ENCODE measurements at regions not wholly inside any gene's neighbourhood (a gene's known extent, or its start where the extent isn't known, plus 50 kb on each side); places are given as distances from the start of the nearest gene placed in this dataset.

- ATAC-seq = no peak
Observed at GRCh38 chr17:33580215-33580614, 287.1 kb upstream of the ASIC2 start.

GRCh38 chr17:33582661-33583060, 289.6 kb upstream of the ASIC2 start:
- TF ChIP-seq, protein P1, sequence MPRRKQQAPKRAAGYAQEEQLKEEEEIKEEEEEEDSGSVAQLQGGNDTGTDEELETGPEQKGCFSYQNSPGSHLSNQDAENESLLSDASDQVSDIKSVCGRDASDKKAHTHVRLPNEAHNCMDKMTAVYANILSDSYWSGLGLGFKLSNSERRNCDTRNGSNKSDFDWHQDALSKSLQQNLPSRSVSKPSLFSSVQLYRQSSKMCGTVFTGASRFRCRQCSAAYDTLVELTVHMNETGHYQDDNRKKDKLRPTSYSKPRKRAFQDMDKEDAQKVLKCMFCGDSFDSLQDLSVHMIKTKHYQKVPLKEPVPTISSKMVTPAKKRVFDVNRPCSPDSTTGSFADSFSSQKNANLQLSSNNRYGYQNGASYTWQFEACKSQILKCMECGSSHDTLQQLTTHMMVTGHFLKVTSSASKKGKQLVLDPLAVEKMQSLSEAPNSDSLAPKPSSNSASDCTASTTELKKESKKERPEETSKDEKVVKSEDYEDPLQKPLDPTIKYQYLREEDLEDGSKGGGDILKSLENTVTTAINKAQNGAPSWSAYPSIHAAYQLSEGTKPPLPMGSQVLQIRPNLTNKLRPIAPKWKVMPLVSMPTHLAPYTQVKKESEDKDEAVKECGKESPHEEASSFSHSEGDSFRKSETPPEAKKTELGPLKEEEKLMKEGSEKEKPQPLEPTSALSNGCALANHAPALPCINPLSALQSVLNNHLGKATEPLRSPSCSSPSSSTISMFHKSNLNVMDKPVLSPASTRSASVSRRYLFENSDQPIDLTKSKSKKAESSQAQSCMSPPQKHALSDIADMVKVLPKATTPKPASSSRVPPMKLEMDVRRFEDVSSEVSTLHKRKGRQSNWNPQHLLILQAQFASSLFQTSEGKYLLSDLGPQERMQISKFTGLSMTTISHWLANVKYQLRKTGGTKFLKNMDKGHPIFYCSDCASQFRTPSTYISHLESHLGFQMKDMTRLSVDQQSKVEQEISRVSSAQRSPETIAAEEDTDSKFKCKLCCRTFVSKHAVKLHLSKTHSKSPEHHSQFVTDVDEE (CRISPR knock-in tag; IDR thresholded peaks at IDR 0.05) = no peak
- TF ChIP-seq RARB (CRISPR knock-in tag; IDR thresholded peaks at IDR 0.05) (no peak), ZNF8 (CRISPR knock-in tag; IDR thresholded peaks at IDR 0.05) (no peak), ISL1 (CRISPR knock-in tag; IDR thresholded peaks at IDR 0.05) (no peak), CSDC2 (CRISPR knock-in tag; IDR thresholded peaks at IDR 0.05) (no peak), GLIS3 (CRISPR knock-in tag; IDR thresholded peaks at IDR 0.05) (no peak), ZFP3 (CRISPR knock-in tag; IDR thresholded peaks at IDR 0.05) (no peak), ESRRG (CRISPR knock-in tag; IDR thresholded peaks at IDR 0.05) (no peak)
- ATAC-seq = no peak

More at GRCh38 chr17:33580215-33580614, 287.1 kb upstream of the ASIC2 start:
- TF ChIP-seq ZNF8 (CRISPR knock-in tag; IDR thresholded peaks at IDR 0.05) = no peak
- no peak for TF ChIP-seq ESRRG (CRISPR knock-in tag; IDR thresholded peaks at IDR 0.05)
- no peak for TF ChIP-seq TCF4 (CRISPR knock-in tag; IDR thresholded peaks at IDR 0.05; ENCODE audit: borderline replicate concordance)
- TF ChIP-seq ZC3H10 (CRISPR knock-in tag; IDR thresholded peaks at IDR 0.05) = no peak
- TF ChIP-seq, protein P2, sequence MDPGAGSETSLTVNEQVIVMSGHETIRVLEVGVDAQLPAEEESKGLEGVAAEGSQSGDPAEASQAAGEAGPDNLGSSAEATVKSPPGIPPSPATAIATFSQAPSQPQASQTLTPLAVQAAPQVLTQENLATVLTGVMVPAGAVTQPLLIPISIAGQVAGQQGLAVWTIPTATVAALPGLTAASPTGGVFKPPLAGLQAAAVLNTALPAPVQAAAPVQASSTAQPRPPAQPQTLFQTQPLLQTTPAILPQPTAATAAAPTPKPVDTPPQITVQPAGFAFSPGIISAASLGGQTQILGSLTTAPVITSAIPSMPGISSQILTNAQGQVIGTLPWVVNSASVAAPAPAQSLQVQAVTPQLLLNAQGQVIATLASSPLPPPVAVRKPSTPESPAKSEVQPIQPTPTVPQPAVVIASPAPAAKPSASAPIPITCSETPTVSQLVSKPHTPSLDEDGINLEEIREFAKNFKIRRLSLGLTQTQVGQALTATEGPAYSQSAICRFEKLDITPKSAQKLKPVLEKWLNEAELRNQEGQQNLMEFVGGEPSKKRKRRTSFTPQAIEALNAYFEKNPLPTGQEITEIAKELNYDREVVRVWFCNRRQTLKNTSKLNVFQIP (CRISPR knock-in tag; IDR thresholded peaks at IDR 0.05; ENCODE audit: borderline replicate concordance, low read depth) = no peak
- TF ChIP-seq TOX (CRISPR knock-in tag; IDR thresholded peaks at IDR 0.05; ENCODE audit: borderline replicate concordance) = no peak
- no peak for TF ChIP-seq BACH2 (CRISPR knock-in tag; IDR thresholded peaks at IDR 0.05; ENCODE audit: borderline replicate concordance)
- no peak for TF ChIP-seq OSR1 (CRISPR knock-in tag; IDR thresholded peaks at IDR 0.05)
- no peak for TF ChIP-seq GLIS3 (CRISPR knock-in tag; IDR thresholded peaks at IDR 0.05)
- TF ChIP-seq RARB (CRISPR knock-in tag; IDR thresholded peaks at IDR 0.05) = no peak
- no peak for TF ChIP-seq PPARA (CRISPR knock-in tag; IDR thresholded peaks at IDR 0.05; ENCODE audit: borderline replicate concordance)
- TF ChIP-seq, protein P3, sequence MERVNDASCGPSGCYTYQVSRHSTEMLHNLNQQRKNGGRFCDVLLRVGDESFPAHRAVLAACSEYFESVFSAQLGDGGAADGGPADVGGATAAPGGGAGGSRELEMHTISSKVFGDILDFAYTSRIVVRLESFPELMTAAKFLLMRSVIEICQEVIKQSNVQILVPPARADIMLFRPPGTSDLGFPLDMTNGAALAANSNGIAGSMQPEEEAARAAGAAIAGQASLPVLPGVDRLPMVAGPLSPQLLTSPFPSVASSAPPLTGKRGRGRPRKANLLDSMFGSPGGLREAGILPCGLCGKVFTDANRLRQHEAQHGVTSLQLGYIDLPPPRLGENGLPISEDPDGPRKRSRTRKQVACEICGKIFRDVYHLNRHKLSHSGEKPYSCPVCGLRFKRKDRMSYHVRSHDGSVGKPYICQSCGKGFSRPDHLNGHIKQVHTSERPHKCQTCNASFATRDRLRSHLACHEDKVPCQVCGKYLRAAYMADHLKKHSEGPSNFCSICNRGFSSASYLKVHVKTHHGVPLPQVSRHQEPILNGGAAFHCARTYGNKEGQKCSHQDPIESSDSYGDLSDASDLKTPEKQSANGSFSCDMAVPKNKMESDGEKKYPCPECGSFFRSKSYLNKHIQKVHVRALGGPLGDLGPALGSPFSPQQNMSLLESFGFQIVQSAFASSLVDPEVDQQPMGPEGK (CRISPR knock-in tag; IDR thresholded peaks at IDR 0.05; ENCODE audit: borderline replicate concordance) = no peak
- TF ChIP-seq, protein P4, sequence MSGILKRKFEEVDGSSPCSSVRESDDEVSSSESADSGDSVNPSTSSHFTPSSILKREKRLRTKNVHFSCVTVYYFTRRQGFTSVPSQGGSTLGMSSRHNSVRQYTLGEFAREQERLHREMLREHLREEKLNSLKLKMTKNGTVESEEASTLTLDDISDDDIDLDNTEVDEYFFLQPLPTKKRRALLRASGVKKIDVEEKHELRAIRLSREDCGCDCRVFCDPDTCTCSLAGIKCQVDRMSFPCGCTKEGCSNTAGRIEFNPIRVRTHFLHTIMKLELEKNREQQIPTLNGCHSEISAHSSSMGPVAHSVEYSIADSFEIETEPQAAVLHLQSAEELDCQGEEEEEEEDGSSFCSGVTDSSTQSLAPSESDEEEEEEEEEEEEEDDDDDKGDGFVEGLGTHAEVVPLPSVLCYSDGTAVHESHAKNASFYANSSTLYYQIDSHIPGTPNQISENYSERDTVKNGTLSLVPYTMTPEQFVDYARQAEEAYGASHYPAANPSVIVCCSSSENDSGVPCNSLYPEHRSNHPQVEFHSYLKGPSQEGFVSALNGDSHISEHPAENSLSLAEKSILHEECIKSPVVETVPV (CRISPR knock-in tag; IDR thresholded peaks at IDR 0.05) = no peak
- TF ChIP-seq ZFP30 (CRISPR knock-in tag; IDR thresholded peaks at IDR 0.05) = no peak

GRCh38 chr17:33583518-33584417, 290.7 kb upstream of the ASIC2 start:
- ATAC-seq = no peak
- no peak for TF ChIP-seq ZNF8 (CRISPR knock-in tag; IDR thresholded peaks at IDR 0.05)
- TF ChIP-seq, protein P1 (CRISPR knock-in tag; IDR thresholded peaks at IDR 0.05) = no peak
- TF ChIP-seq ZFP30 (CRISPR knock-in tag; IDR thresholded peaks at IDR 0.05) = no peak
- TF ChIP-seq, protein P5, sequence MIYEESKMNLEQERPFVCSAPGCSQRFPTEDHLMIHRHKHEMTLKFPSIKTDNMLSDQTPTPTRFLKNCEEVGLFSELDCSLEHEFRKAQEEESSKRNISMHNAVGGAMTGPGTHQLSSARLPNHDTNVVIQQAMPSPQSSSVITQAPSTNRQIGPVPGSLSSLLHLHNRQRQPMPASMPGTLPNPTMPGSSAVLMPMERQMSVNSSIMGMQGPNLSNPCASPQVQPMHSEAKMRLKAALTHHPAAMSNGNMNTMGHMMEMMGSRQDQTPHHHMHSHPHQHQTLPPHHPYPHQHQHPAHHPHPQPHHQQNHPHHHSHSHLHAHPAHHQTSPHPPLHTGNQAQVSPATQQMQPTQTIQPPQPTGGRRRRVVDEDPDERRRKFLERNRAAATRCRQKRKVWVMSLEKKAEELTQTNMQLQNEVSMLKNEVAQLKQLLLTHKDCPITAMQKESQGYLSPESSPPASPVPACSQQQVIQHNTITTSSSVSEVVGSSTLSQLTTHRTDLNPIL (CRISPR knock-in tag; IDR thresholded peaks at IDR 0.05; ENCODE audit: low read depth) = no peak
- no peak for TF ChIP-seq CSDC2 (CRISPR knock-in tag; IDR thresholded peaks at IDR 0.05)
- TF ChIP-seq RARB (CRISPR knock-in tag; IDR thresholded peaks at IDR 0.05) = no peak
- no peak for TF ChIP-seq ZFP3 (CRISPR knock-in tag; IDR thresholded peaks at IDR 0.05)
- TF ChIP-seq SNAI2 (CRISPR knock-in tag; IDR thresholded peaks at IDR 0.05) = no peak
- TF ChIP-seq ISL1 (CRISPR knock-in tag; IDR thresholded peaks at IDR 0.05) = no peak
